CD4-positive, alpha-beta T cell treated with Interleukin-6 for 4 hours (primary cell): ENCODE measurements at regions not wholly inside any gene's neighbourhood (a gene's known extent, or its start where the extent isn't known, plus 50 kb on each side); places are given as distances from the start of the nearest gene placed in this dataset.
"Not testable (repeated sequence)": the region's sequence is repeated elsewhere in the genome, so short reads cannot be mapped to it uniquely, and the experiment has no call there.

Experiments used
- DNase-seq: peaks from one replicate; pipeline ENCODE4 v3.0.0-alpha.2; 2020; ENCODE audit warnings: mixed read lengths

DNA sequence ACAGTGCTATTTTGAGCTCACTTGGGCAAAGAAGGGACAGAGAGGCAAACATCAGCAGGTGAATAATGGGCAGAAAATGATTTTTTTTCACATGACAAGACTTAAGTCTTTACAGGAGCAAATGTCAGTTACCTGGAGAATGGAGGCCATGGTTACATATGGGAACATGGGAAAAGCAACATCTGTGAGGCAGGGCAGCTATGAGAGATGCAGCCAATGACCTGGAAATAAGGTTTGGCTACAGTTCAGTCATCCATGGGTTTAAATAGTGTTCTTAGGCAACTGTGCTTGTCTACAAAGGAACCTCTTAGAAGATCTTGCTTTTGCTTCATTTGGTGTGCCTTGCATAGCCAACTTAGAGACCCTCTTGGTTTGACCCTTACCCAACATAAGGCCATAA lies 490.2 kb upstream of the LCORL start:
- no peak for DNase-seq

DNA sequence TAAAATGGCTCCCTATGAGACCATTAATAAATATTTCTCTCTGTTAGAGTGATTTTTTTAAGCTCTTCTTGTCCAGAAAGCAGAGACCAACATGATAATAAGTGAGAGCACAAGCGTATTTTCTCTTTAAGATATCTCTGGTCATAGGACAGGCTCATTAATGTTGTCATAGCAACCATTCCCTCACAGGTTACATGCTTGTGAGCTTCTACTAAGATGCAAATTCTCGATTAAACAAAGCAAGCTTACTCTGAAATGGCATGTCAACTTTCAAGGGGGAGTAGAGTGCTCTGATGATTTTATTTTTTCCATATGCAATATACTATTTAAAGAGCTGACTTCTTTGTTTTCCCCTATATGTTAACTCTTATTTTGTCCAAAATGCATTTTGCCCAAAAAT lies 487.2 kb upstream of the LCORL start:
- DNase-seq, result no peak

DNA sequence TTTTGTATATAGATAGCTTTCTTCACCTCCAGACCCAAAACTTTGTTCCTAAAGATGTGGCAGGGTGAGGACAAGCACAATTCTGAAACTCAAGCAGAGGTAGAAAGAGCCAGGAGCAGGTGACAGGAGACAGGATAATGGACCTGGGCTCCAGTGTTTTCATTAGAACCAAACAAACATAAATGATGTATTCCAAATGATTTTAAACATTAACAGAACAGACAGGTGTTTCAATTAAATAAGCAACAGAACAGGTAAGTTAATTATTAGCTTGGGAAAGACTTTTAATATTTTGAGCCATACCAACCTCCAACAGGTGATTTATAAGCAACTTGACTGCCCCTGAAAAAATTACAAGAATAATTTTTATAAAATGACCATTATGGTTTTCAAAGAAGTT lies 459.4 kb upstream of the LCORL start:
- DNase-seq, result no peak

DNA sequence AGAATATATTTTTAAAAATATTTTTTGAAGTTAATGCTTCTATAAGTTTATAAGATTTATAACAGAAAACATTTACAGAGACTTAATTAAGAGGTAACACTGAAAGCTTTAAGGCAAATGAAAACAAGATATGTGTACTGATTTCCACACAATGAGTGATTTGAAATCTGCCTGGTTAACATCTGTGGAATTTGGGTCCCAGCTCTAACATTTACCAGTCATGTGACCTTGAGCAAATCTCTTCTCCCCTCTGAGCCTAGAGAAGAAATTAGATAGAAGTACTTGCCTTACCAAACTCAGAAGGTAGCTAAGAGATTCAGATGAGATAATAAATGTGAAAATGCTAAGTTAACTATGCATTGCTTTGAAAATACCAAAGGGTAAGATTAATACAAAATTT lies 458.8 kb upstream of the LCORL start:
- DNase-seq, result no peak

DNA sequence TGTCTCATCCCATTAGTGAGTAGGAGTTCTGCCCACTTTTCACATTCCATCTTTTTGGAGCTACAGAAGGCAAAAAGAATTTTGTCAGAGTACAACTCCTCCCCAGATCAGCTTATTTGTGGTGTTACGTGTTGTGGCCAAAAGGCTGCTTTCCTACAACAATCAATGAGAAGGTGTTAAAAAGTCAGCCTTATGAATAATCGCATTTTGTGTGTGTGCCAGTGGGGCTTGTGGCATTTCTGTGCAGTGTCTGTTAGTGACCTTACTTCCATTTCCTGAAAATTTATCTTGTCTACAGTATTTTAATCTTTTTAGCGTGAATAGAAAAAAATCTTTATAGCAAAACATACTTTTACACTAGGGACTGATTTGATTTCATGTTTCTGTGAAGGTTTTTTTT lies 458.3 kb upstream of the LCORL start:
- no peak for DNase-seq

DNA sequence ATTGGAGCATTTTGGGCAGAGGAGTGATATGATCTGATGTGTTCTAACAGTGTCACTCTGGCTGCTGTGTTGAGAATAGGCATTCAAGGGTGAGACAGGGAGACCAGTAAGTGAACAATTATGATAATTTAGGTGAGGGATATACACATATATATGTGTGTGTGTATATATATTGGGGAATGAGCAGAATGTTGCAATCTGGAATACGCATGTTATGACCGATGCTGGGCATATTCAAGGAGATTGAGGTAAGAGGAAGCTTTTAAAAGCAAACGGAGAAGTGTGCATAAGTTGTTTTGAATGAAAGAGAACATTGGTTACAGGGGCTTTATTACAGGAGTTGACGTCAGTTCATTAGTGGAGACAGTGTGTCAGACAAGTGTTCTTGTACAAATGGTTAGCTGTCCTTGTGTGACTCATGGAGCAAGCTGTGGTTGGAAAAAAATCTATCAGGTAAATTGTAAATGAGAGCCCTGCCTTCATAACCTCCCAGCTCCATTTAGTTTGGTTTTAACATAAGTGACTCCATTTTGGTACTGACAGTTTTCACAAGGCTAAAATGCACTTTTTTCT lies 442.5 kb upstream of the LCORL start:
- no peak for DNase-seq

DNA sequence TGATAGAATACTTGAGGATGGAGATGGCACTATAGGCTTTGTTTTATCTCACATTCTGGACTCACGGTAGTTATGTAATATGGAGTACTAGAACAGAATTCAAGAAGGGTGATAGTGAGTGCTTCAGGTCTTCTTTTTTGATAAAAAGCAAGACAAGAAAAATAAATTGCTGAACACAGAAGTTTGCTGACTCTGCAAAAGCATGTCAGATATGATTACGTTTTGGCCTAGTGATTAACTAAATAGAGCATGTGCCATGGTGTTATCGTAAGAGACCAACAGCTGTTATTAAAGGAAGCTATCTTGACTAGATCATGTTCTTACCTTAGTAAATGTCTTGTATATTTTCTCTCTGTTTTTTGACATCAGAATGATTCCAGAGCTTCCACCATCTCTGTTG lies 436.9 kb upstream of the LCORL start:
- no peak for DNase-seq

DNA sequence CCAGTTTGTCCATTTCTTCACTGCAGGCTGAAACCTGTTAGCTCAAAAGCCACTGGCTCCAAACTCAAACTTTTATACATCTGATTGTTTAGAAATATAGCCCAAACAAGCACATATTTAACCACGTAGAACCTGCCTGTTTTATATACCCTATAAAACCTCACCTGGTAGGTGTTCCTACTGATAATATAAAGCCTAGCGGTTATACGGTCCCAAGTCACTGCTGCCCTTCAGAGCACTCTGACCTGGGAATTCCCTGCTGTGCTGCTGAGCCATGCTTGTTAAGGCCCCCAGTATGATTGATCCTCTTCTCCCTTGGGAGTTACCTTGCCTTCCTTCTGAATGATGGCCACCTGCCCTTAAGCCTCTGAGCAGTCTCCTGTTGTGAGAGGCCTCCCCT lies 432.8 kb upstream of the LCORL start:
- no peak for DNase-seq

DNA sequence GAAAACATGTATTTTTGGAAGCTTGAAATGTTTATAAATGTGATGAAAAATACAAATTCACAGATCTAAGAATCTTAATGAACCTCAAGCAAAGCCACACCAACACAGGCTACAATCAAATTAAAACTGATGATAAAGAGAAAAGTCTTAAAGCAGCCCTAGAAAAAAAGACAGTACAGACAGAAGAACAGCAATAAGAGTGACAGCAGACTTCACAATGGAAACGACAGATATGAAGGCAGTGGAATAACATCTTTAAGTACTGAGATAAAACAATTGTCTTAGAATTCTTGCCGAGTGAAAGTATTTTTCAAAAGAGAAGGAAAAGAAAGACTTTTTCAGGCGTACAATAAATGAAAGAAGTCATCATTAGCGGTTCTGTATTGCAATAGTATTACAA lies 423.6 kb upstream of the LCORL start:
- no peak for DNase-seq

DNA sequence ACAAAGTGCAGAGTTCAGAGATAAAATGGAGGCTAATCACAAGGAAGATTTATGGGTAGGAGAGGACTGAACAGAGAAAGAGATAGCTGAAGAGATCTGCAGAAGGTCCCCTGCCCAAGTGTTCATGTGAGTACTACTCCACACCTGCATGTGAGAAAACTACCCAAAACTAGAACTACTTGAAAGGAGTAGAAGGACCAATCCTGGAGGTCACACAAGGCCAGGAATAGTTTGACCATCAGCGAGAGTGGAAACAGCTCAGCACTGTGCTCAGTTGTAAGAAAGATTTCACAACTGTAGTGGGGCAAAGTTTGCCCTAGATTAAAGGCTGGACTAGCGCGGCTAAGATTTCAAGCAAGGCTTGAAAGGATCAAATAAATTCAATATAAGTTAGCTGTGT lies 422.7 kb upstream of the LCORL start:
- no peak for DNase-seq

DNA sequence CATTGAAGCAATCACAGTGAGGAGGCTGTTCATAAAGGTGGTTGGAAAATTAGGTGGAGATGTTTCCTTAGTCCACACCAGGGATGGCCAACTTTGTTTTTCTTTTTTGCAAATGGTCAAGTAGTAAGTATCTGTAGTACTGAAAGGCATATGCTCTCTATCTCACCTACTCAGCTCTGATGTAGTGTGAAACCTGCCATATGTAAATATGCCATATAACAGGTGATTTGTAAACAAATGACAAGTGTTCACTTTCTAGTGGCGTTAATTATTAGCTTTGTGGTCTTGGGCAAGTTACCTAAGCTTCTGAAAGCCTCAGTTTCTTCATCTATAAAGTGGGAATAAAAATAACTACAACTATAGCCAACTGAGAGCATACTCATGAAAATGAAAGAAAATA lies 421.4 kb upstream of the LCORL start:
- DNase-seq, result no peak

DNA sequence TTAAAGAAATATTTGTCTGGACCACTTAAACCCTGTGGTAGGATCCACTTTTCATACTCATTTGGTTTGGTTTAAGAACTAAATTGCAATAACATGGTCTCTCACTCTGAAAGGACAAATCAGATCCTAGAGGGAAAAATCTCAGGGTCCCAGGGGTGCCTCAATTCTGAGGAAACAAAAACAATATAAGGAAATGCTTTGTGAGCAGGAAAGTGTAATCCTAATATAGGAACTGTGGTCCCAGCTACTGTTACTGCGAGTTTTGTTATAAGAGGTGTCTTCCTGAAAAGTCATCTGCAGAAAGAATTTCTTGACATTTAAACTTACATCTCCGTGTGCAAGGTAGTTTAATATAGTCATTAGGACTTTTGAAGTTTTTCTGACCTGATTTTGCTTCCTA lies 420.1 kb upstream of the LCORL start:
- DNase-seq, result no peak

DNA sequence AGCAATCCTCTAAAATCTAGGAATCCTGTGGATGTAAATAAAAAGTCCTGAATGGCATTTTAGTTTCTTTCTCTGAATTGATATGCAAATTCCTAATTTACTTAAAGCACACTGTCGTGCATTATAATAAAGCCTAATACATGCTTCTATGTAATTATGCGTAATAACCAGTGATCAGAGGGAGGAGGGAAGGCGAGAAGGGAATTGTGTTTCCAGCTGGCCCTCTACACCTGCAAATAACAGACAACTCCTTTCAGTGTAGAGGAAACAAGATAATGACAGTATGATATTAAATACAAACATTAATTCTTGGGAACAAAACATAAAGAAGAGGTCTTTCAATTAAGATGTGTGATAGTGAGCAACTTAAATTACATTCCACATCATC lies 419.6 kb upstream of the LCORL start:
- DNase-seq, result no peak

DNA sequence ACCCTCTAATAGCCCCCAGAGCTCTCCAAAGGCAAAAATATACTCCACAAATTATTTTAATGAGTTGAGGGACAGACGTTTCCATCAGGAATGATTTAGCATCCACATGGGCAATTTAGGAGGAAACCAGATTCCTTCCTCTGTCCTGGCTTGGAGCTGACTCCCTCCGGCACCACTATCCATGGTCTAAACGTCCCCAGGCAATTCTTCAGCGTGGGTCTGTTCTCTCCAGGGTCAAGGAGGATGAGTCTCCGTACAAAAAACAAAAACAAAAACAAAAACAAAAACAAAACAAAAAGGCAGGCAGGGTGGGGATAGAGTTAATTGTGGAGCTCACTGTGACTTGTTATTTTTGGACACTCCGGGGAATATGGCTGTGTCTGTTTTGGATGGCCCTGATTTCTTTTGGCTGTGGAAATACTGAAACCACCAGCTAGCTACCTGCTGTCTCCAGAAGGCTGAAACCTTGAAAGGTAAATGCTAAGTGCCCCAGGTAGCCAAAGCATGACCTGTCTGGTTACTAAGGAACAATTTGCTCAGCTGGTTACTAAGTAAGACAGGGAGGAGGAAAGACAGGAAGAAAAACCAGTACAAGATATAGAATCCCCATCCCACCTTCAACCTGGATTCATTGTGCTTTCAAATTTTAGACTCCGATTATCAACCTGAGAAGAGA lies 419.1 kb upstream of the LCORL start:
- DNase-seq, result no peak

DNA sequence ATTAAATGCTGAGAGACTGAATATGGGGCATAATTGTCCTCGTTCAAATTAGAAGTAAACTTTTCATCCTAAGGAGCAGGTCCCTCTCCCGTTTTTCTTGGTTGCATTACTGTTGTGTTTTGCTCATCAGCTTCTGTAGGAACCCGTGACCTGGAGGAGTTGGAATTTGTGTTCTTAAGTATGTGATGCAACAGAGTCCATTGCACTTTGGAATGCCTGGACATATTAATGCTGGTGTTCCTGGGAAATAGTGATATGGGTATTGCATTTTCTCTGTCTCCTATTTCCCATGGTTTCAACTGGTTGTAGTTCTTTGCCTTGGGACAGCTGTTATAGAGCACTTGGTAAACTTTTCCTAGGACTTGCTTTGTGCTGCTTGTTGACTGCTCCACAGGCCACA lies 417.8 kb upstream of the LCORL start:
- no peak for DNase-seq

DNA sequence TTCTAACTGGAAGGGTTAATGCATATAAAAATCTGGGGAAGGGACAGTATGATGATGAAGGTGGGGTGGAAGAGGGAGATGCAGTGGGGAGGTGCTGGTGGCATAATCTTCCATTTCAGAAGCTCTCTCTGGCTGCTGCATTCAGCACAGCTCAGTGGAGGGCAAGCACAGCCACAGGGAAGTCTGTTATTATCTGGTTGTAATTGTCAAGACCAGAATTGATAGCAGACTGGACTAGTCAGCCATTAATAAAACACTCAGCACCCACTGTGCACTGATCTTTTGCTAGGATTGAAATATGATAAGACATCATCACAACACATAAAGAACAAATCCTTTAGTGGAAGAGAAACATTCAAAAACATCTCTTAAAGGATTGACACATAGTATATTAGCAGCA lies 414.2 kb upstream of the LCORL start:
- DNase-seq, result no peak

DNA sequence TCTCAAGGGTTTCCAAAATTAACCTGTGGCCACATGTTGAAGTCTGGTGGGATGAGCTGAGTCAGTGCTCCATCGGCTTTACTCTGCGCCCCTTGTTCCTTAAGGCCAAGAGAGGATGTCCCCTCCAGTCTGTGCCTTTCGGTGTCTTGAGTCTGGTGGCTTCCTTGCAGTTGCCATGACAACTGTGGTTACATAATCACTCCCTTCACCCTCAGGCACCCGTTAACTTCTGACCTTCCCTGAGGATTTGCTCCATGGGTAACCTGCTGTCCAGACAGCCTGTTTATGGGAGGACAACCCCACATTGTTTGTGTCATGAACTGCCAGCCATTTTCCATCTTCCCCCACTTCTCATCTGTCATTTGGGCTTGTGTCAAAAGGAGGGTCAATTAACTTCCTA lies 401.1 kb upstream of the LCORL start:
- no peak for DNase-seq

DNA sequence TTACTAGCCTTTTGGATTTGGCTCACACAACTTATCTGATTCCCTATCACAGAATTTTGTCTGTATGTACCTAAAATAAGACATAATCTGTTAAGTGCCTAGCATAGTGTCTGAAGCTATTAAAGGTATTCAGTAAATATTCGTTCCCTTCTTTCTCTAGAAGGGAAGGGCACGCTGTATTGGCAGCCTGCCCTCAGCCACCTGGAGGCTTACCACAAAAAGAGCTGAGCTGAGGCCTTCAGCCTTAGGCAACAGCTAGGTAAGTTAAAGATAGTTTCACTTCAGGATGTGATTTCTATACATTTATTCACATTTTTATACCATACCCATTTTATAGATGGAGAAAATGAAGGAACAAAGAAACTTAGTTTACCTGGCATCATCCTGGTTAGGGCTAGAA lies 400.0 kb upstream of the LCORL start:
- no peak for DNase-seq

DNA sequence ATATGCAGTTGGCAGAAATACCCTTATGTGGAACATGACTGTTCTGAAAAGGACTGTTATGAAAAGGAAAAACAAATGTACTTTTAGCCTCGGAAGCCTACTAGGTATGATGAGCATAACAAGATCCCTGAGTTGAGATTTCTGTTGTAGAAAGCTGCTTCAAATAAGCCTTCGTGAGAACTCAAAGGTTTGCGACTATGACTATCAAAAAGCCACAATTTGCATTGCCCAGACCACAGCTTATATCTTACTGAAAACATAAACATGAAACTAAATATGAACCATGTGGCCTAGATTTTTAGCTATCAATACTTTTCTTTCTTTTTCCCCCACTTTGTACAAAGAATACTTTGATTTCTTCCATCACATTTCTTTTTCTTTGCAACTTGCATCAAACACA lies 398.2 kb upstream of the LCORL start:
- DNase-seq, result no peak

DNA sequence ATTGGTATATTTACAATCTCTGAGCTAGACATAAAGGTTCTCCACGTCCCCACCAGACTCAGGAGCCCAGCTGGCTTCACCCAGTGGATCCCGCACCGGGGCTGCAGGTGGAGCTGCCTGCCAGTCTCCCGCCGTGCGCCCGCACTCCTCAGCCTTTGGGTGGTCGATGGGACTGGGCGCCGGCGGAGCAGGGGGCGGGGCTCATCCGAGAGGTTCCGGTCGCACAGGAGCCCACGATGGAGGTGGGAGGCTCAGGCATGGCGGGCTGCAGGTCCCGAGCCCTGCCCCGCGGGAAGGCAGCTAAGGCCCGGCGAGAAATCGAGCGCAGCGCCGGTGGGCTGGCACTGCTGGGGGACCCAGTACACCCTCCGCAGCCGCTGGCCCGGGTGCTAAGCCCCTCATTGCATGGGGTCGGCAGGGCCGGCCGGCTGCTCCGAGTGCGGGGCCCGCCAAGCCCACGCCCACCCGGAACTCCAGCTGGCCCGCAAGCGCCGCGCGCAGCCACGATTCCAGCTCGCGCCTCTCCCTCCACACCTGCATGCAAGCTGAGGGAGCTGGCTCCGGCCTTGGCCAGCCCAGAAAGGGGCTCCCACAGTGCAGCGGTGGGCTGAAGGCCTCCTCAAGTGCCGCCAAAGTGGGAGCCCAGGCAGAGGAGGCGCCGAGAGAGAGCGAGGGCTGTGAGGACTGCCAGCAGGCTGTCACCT lies 396.8 kb upstream of the LCORL start:
- not testable (repeated sequence) for DNase-seq

DNA sequence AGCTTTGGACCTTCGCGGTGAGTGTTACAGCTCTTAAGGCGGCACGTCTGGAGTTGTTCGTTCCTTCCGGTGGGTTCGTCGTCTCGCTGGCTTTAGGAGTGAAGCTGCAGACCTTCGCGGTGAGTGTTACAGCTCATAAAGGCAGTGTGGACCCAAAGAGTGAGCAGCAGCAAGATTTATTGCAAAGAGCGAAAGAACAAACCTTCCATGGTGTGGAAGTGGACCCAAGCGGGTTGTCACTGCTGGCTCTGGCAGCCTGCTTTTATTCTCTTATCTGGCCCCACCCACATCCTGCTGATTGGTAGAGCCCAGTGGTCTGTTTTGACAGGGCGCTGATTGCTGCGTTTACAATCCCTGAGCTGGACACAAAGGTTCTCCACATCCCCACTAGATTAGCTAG lies 396.1 kb upstream of the LCORL start:
- DNase-seq, result not testable (repeated sequence)

DNA sequence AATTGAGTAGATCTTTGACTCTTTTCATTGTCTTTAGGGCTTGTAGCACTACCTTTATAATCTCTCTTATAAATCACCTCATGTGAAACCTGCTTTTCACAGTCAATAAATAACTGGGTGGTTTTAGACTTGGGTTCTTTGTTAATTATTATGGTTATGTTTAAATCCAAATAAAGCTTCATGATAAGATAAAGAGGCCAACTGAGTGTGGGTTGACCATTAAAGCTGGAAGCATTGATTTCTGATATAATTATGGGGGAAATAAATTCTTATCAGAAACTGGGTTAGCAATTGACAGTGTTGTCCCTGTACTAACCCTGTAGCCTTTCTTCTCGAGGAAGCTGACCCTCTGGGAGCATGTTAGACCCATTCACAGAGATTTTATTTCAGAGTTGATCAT lies 384.7 kb upstream of the LCORL start:
- no peak for DNase-seq

DNA sequence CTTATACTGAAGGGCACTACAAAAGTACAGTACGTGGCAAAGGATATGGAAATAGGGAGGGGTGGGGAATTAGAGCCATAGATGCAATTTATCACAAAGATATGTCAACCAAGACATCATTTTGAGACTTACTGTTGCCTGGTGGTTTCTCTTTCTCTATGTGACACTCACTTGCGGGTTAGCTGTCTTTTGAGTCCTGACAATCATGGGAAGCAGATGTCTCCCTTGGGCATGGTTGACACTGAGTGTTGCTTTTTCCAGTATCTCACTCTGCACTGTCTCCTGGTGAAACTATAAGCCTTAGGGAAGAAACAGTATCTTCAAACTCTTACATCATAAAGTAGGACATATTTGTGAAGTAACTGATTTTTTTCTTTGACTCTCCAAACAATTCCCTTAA lies 383.5 kb upstream of the LCORL start:
- DNase-seq, result no peak

DNA sequence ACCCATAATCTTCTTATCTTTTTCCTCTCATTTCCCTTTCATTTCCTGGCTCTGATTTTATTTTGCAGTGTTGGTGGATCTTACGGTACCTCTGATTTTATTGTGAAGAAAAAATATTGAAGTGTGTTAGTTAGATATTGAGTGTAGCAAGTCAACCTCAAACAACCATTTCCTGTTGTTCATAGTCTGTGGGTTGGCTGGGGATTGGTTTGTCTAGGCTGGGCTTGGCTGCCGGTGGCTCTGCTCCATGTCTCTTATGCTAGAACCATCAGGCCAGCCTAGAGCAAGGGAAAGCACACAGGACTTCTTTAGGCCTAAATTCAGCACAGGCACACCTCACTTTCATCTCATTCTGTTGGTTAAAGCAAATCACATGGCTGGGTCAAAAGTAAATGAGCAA lies 383.1 kb upstream of the LCORL start:
- DNase-seq, result no peak

DNA sequence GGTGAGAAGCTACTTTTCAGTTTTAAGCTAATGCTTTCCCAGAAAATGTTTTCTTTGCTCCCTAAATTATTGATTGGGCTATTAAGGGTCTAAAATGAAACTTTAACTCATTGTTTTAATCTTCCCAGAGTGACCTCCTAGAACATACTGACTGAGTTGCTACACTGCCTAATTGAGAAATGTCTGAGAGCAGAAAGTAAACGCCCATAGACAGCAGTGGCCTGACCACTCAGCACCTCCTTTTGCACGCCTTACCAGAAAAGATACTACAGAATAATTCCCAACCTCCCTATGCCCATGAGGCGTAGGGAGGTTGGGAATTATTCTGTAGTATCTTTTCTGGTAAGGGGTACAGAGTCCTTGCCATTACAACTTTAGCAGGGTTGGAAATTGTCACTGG lies 381.8 kb upstream of the LCORL start:
- no peak for DNase-seq
